ENCODE measurements at regions not wholly inside any gene's neighbourhood (a gene's known extent, or its start where the extent isn't known, plus 50 kb on each side); places are given as distances from the start of the nearest gene placed in this dataset.

DNA sequence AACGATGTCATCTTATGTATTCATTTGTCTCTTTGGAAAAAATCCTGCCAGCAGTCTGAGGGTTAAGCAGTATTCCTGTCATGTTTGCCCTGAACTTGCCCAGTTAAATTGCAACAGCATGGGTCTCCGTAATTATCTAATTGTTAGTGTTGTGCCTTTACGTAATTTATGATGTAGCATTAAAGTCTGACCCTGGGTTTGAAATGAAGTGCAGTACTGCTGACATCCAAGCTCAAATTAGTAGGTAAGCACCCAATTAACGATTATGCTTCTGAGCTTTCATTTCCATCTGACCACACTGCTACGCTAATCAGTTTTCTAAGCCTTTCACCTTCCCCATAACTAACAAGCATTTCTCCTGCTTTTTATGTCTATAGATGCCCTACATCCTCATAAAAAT lies 241.8 kb downstream of the ARRDC4 start:
- no peak for DNase-seq (ENCODE audit: low read depth)

DNA sequence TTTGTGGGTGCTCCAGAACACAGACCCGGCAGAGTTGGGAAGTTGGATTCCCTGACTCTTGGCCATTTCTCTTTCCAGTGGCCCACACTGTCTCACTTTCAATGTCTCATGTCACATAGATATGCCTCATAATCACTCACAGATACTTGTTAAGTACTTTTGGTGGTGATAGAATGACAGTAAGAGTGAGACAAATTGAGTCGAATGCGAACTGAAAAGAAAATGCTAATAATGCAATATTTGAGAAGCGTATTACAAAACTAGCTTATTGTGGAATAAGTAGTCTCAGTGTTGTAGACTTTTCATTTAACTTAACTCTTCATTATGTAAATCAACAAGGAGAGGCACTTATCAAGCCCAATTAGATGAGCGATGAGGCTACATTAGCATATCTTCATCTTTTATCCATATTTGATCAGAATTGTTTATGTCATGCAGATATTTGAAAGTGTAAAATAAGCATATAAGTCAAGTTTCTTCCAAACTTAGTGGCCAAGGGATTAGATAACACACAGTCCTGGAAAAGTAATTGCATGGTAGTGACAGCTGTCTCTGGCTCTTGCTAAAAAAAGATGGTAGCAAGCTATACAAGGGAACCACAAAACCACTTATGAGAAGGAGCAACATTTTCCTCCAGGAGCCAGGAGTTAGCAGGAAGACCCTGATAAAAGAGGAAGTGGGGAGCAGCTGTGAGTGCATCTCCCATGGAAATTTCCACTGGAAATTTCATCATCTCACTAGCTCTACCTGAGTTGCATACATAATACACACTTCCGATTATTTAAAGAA lies 243.6 kb downstream of the ARRDC4 start:
- DNase-seq (ENCODE audit: low read depth) = no peak

DNA sequence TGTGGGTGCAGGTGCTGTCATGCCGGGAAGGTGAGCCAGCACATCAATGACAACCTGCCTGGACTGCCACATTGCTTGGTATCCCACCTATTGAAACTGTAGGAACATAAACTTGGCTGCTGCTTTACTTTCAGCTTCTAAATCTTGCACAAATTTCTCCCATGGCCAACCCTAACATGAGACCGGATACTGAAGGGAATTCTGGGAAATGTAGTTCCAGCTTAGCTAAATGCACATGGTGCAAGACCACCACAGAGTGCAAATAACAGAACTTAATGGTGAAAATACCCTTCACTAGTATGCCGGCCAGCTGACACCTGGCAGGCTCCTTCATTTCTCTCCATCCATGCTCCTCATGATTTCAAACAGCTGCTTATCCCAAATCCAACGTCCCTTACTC lies 247.4 kb downstream of the ARRDC4 start:
- no peak for DNase-seq (ENCODE audit: low read depth)

DNA sequence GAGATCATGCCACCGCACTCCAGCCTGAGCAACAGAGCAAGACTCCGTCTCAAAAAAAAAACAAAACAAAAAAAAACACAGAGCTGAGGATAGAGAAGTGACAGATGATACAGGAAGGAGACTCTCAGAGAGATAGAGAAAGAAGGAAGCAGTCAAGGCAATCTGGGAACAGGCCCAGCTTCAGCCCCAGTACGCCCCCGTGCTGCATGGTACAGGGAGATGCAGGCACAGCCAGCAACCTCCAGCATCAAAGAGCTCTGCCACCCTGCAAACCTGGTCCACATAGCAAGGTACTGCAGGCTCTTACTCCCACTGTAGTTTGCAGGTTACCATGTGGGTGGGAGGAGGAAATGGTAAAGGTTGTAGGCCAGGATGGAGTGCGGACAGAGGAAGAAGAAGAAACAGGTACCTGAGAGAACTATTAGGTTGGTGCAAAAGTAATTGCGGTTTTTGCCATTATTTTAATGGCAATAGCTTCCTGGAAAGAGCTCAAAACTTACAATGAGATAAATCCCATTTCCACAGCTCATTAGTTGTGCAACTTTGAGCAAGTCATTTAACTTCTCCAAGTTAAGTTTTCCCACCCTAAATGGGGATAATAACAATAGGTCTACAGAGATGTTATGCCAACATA lies 253.0 kb downstream of the ARRDC4 start:
- no peak for DNase-seq (ENCODE audit: low read depth)

DNA sequence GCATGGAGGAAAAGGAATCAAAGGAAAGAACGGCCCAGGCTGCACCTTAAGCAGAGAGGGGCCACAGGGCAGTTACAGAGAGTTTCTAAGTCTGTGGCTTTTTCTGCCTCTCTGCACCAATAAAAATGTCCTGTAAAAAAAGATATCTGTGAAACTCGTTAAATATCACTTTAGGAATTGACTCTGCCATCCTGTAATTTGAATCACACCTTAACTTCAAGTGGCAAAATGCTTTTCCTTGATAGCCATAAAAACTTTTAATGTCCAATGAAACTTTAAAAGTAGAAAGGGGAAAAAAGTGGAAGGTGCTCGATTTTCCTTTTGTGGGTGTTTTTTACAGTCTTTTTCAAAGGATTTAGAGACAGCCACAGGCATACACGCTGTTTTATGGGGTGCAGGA lies 255.7 kb downstream of the ARRDC4 start:
- no peak for DNase-seq (ENCODE audit: low read depth)

DNA sequence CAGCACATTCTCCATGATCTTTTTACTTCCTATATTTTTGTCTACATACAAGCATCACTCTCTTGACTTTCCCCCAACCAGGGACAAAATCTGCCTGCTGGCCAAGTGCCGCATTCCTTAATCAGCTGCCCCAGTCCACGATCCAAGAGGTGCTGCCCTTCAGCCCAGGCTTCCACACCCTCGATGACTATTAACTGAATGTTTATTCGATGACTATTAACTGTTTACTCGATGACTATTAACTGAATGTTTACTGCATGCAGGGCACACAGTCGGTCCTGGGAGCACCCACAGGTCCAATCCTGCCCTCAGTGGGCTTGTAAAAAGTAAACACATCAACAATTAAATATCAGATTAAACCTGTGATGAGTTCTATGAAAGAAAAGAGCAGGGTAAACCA lies 256.9 kb downstream of the ARRDC4 start:
- no peak for DNase-seq (ENCODE audit: low read depth)

DNA sequence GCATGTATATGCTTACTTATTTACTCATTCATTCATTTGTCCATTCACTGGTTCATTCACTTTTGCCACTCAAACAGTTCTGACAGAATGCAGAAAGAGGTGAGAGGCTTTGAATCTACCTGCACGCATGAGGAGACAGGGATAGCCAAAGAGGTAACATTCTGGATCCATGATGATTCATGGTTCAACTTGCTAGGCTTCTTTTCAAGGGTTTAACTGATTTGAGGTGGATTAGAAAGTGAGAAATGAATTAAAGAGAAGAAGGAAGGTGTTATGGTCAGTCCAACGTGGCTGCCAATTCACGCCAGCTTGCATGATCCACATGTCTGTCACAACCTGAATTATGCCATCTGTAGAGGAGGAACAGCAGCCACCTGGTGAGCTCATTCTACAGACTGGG lies 260.6 kb downstream of the ARRDC4 start:
- DNase-seq (ENCODE audit: low read depth) = no peak

DNA sequence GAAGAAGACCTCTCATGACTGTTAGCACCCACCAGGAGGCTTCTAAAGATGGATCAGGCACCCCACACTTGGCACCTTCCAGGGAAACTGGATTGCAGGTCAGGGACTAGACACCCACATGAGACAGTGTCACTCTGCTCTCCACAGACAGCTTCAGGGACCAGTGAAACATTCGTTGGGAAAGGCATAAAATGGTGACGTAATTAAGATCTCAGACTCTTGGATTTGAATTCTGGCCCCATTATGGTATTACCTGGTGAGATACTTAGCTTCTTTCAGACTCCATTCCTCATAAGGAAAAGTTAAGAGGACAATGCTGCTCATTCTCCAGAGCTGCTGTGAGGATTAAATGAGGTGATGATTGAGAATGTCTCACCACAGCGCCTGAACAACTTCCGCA lies 261.1 kb downstream of the ARRDC4 start:
- no peak for DNase-seq (ENCODE audit: low read depth)

DNA sequence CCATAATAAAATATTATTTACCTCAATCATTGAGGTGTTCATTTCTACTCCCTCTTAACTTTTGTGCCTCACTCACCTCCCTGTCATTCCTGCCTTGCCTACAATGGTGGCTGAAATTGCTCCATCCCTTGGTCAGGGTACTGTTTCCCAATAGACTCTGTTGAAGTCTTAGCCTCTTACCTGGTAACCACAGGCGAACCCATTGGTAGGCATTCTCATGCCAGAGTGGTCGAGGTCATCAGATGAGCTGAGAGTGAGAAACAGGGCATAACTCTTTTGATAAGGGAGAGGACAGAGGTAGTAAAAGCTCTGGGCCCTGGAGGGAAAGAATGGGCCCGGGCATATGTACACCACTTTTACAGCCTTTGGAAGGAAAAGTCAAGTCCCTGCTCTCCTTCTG lies 265.6 kb downstream of the ARRDC4 start:
- no peak for DNase-seq (ENCODE audit: low read depth)

DNA sequence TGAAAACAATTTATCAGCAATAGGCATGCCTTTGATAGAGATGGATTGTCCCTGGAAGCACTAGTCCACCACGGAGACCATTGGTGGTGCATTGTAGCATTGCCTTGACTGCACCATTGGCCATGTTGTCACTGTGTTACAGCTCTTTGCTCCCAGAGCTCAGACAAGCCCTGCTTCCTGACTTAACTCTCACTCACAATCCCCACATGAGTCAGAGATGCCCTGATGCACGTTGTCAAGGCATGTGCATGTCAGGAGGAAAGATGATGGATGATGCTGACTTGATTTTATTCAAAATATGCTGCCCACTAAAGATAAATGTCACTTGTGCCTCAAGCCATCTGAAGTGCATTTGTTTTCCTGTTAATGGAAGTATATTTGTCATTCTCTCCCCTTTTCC lies 266.1 kb downstream of the ARRDC4 start:
- no peak for DNase-seq (ENCODE audit: low read depth)

DNA sequence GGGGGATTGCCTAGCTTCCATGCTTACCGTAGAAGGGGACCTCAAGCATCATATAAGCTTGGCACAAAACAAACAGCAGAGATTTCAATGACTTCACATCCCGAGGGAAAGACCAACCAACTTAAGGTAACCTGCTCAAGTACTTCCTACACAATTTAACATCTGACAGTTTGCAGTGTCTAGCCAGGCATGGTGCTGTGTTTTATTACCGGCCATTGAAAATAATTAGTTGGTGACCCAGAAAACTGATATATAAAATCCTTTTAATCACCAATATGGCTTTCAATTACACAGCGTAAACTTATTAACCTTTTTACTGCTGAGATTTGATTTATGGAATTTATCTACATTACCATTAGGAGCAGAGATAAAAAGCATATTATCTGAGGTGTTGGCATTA lies 268.3 kb downstream of the ARRDC4 start:
- no peak for DNase-seq (ENCODE audit: low read depth)

DNA sequence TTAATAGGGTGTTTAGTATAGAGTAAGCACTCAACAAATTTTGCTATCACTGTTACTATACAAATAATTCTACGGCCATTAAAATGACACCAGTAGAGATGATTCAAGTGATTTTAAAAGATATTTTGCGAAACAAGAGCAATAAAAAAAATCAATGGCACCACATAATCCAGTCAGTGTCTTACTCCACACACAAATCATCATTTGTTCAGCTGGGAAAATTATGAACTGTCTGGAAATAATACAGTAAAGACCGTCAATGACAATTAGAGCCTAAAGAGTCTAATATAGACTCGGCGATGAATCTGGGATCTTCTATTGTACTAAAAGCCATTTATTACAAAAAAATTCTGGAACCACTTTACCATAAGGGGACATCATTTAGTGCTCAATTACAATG lies 270.5 kb downstream of the ARRDC4 start:
- DNase-seq (ENCODE audit: low read depth) = no peak

DNA sequence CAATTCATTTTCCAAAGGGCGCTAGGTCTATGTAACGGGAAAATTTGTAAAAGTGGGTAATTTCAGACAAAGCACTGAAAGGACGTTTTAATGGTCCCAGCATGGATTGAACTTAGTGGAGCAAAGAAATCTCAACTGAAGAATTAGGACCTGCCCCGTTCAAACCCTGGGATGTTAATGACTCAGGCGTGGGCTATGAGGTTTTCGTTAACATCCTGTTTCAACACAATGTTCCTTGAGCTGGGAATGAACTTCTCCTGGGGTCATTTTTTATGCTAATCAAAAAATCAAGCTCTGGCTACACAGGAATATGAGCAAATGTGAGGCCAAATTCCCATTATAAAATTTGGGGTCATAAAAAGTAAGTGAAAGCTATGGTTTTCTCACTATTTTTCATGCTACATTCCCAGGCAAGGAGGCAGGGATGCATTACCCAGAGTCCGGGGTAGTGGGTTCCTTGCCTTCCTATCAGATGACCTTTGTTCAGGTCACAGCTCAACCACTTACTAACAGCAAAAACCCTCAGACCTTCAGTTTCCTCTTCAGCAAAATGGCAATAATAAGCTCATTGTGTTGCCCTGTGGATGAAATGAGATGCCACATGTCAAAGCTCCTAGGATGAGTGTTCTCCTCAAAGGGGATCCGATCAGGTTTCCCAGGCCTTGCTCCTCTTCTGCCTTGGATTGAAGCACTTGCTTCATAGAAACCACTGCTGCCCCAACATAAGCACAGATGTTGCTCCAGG lies 271.4 kb downstream of the ARRDC4 start:
- DNase-seq (ENCODE audit: low read depth) = no peak

DNA sequence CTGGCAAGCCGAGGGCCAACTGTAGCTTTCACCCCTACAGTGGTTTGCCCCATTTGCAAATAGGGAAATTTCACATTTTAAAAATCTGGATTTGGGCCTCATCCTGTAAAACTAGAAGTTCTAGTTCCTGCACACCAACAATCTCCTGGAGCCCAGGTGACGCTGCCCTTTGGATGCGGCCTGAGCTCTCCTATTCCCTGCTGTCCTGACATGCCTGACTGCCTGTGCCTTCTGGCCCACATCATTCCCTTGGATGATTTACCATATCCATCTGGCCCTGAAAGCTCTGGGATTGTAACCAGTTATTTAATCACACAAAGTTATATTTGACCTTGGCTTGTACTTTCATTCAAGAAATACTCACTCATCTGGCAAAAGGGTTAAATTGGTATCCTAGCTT lies 272.3 kb downstream of the ARRDC4 start:
- DNase-seq (ENCODE audit: low read depth) = no peak

DNA sequence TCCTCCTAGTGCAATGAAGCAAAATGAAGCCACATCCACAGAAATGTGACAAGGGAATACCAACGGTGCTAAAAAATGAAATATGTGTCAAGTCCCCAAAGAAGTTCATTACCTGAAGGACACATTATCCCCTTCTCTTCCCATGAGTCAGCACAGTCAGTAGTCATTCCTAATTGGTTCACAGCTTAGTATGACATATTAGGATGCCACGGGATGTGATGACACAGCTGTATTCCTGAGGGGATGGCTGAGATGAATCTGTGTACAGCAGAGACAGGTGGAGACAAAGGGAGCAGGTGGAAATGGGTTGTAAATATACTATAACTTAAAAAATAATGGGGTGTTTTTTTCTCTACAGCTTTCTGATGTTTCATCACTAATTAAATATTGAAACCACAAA lies 273.4 kb downstream of the ARRDC4 start:
- DNase-seq (ENCODE audit: low read depth) = no peak

DNA sequence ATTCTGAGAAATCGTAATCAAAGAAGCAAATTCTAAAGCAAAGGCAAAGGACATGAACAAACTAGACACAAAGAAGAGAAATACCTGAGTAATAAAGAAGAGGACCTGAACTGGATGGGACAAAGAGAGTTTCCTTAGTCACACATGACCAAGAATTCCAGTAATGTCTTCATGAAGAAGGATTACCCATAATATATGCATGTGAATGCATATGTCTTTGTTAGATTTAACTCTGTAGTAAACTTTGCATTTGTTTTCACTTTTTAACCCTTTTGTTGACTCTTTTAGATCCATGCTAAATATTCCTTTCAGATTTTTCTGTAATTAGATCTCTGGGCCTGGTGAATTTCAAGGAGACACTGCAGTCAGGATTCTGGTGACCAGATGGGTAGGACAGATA lies 279.8 kb downstream of the ARRDC4 start:
- no peak for DNase-seq (ENCODE audit: low read depth)

DNA sequence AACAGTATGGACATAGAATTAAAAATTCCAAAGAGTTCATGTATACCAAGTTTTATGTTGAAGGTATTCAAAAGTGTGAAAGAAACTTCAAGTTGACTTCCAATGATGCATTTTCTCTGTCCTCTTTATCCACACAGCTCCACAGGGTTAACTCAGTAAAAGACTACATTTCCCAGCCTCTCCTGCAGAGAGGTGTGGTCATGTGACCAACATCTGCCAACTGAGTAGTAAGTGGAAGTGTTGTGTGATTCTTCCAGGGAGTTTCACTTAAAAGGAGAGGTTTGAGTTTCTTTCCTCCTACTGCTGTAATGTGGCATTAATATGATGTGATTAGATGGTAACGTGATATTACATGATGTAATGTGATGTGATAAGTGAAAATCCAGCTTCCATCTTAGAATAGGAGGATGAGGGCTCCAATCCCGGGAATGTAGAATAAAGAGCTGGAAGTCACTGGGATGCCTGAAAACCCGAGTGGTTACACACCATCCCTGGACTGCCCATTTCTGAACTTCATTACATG lies 280.6 kb downstream of the ARRDC4 start:
- DNase-seq (ENCODE audit: low read depth) = no peak

DNA sequence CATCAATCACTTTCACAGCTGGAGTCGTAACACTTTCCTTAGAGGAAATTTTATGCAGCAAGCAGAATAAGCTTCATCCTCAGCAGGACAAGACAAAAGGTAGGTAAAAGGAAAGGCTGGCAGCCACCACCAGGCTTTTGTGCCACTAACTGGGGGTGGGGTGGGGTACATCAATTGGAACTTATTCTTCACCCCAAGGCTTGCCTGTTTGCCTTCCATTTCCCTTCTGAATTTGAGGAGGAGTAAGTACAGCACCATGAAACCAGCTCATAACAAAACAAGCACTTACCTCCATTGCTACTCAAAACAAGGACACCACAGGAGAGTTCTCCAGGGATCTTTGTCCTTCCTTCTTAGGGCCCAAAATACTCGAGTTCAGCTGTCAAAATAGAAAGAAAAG lies 296.8 kb downstream of the ARRDC4 start:
- DNase-seq (ENCODE audit: low read depth) = no peak

DNA sequence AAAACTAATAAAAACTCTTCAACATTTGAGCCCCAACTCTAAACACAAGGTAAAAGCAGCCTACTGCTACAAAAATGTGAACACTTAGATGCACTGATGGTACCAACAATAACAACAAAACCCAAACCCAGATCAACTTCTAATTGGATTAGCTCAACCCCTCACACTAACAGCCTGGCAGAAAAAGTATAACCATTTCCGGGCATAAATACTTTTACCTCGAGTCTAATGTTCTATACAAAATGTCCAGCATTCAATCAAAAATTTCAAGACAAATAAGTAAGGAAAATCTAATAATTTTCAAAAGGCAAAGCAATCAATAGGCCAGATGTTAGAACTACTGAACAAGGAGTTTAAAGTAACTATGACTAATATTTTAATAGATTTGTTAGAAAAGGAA lies 303.3 kb downstream of the ARRDC4 start:
- DNase-seq (ENCODE audit: low read depth) = no peak

DNA sequence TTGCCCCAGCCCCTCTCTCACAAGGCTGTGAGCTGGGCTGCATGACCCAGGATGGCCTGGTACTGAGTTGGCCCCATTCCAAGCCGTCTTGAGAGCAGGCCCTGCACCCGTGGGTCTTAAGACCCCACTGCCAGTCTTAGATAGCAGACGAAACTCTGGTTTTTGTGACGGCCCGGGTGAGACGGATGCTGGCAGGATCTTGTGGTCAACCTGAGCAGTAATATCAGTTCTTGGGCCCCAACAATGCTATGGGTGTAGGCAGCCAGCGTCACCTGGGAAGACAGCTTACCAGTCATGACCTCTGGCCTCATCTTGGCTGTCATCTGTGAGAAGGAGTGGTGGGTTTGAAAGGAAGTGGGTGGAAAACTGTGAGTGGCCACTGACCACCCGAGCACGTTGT lies 305.8 kb downstream of the ARRDC4 start:
- DNase-seq (ENCODE audit: low read depth) = no peak

DNA sequence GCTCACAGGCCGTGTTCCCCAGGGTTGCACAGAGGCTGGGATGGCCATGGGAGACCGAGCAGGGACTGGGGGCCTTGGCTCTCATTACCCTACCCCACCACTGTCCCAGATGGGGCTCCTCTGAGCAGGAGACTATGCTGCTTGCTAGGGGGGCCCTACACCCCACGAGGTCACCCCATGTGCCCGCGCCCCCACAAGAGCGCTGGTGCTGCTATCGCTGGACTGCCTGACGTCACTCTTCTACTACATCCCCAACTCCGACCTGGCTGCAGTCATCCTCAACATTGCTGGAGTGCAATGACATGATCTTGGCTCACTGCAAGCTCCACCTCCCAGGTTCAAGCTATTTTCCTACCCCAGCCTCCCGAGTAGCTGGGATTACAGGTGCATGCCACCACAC lies 307.7 kb downstream of the ARRDC4 start:
- DNase-seq (ENCODE audit: low read depth) = no peak

DNA sequence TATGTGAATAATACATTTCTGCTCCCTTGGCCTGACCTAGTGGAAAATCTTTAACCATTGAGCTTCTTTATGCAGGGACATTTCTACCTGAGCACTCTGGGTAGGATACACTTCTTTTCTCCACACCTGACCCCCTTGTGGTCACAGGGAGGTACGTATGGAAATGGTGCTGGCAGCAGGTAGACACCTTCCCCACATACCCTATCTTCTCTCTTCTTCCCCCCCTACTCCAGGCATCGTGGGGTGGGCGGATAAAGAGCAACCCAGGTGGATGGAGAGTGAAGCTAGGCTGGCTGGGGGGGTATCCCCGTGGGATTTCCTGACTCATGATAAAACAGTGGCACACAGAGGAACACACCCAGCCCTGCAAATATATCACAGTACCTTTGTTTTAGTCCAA lies 312.1 kb downstream of the ARRDC4 start:
- DNase-seq (ENCODE audit: low read depth) = no peak

DNA sequence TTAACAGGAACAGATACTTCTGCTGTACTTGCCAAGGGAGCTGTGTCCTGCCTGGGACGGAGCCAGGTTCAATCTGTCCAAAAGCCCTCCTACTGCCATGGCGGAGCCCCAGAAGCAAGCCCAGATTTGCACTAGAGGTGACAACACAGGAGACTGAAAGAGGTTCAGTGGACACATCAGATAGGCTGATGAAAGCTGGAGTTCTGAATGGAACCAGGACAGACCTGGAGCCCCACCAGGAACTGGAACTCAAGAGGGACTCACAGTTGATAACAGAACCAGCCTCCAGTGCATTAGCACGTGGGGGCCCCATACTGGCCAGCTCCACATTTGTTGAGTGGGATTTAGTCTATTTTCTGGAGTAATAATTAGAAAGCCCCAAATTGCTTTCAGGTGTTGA lies 315.5 kb downstream of the ARRDC4 start:
- no peak for DNase-seq (ENCODE audit: low read depth)

Data from stimulated activated CD8-positive, alpha-beta memory T cell treated with anti-CD3 and anti-CD28 coated beads, Interleukin-15, amount 100 ng/mL, for 24 hours (primary cell).